ENCODE measurements at regions not wholly inside any gene's neighbourhood (a gene's known extent, or its start where the extent isn't known, plus 50 kb on each side); places are given as distances from the start of the nearest gene placed in this dataset.

DNA sequence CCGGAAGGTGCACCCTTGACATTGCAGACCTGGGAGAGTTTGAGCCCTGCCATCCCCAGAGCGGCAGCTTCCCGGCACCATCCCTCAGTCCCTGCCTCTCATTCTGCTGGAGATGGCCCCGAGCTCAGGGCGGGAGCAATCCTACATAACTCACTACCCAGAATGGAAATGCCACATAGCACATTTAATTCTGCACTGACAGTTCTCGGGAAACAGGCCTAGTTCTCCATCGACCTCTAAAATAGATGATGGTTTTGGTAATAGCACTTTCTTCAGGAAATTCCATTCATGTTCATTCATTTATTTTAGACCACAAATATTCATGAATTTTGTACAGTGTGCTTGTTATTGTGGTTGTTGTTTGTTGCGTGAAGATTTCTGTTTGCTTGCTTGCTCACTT lies 92.9 kb upstream of the SLC14A2 start:
- no peak for TF ChIP-seq CTCF (IDR thresholded peaks at IDR 0.05; ENCODE audit: borderline replicate concordance, control extremely low read depth, extremely low read depth, insufficient read depth, missing control alignments)
- in situ Hi-C loops (cut with MboI; ENCODE audit: low sequenced_read_pairs, unreplicated experiment): no loop called here
- DNase-seq (ENCODE audit: low spot score): no peak

- in situ Hi-C loops (cut with MboI; ENCODE audit: low sequenced_read_pairs, unreplicated experiment): no loop called here
- no peak for DNase-seq (ENCODE audit: low spot score)
- no peak for TF ChIP-seq CTCF (IDR thresholded peaks at IDR 0.05; ENCODE audit: borderline replicate concordance, control extremely low read depth, extremely low read depth, insufficient read depth, missing control alignments)
Measured at GRCh38 chr18:45525301-45525700, 90.0 kb upstream of the SLC14A2 start.

GRCh38 chr18:45526114-45526841 lies 89.0 kb upstream of the SLC14A2 start:
- in situ Hi-C loops (cut with MboI; ENCODE audit: low sequenced_read_pairs, unreplicated experiment): no loop called here
- TF ChIP-seq CTCF (IDR thresholded peaks at IDR 0.05; ENCODE audit: borderline replicate concordance, control extremely low read depth, extremely low read depth, insufficient read depth, missing control alignments): no peak
- no peak for DNase-seq (ENCODE audit: low spot score)

GRCh38 chr18:45527891-45528290 lies 87.4 kb upstream of the SLC14A2 start:
- in situ Hi-C loops (cut with MboI; ENCODE audit: low sequenced_read_pairs, unreplicated experiment): no loop called here
- no peak for DNase-seq (ENCODE audit: low spot score)
- no peak for TF ChIP-seq CTCF (IDR thresholded peaks at IDR 0.05; ENCODE audit: borderline replicate concordance, control extremely low read depth, extremely low read depth, insufficient read depth, missing control alignments)

DNA sequence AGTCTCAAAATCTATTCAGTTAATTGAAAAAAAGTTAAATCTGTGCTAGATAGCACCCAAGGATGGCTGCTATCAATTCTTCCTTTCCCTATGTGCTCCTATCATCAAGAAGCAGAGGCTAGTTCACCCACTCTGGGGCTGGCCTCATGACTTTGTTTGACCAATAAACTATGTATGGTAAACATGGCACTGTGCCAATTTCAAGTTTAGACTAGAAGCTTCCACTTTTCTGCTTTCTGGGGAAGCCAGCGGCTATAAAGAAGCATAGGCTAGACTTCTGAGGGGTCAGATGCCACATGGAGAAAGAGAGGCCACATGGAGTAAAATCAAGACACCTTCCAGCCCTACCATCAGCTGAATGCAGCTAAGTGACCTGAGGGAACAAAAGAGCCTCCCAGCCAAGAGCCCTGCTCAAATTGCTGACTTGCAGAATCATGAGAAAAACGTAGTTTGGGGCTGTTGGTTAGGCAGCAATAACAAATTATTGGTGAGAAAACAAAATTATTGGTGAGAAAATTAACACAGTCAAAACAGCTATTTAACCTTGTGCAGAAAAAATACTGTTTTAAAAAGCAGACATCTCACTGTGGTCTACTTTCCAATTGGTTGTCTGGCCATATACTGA lies 86.5 kb upstream of the SLC14A2 start:
- in situ Hi-C loops (cut with MboI; ENCODE audit: low sequenced_read_pairs, unreplicated experiment): no loop called here
- no peak for DNase-seq (ENCODE audit: low spot score)
- TF ChIP-seq CTCF (IDR thresholded peaks at IDR 0.05; ENCODE audit: borderline replicate concordance, control extremely low read depth, extremely low read depth, insufficient read depth, missing control alignments): no peak

GRCh38 chr18:45538444-45538843 lies 76.8 kb upstream of the SLC14A2 start:
- no peak for DNase-seq (ENCODE audit: low spot score)
- no peak for TF ChIP-seq CTCF (IDR thresholded peaks at IDR 0.05; ENCODE audit: borderline replicate concordance, control extremely low read depth, extremely low read depth, insufficient read depth, missing control alignments)
- in situ Hi-C loops (cut with MboI; ENCODE audit: low sequenced_read_pairs, unreplicated experiment): no loop called here
